Smooth muscle cell of the brain vasculature (primary cell): ENCODE measurements at regions not wholly inside any gene's neighbourhood (a gene's known extent, or its start where the extent isn't known, plus 50 kb on each side); places are given as distances from the start of the nearest gene placed in this dataset.
"Not testable (repeated sequence)": the region's sequence is repeated elsewhere in the genome, so short reads cannot be mapped to it uniquely, and the experiment has no call there.

Experiments used
- DNase-seq: peaks from one replicate; pipeline ENCODE4 v3.0.0-alpha.2; 2012; ENCODE audit warnings: low read depth, low spot score

DNA sequence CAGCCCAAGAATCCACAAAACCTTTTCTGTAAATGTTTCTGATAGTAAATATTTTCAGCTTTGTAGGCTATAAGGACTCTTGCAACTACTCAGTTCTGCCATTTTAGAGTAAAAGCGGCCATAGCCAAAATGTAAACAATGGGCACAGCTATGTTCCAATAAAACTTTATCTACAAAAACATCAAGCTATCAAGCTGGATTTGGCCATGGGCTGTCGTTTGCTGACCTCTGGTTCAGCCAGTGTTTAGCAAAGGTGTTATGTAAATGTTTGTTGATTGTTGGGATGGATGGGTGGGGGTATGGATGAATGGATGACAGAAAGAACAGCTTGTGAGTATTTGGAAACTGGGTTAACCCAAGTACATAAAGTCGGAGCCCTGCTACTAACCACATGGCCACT lies 111.1 kb upstream of the VRK1 start:
- no peak for DNase-seq

DNA sequence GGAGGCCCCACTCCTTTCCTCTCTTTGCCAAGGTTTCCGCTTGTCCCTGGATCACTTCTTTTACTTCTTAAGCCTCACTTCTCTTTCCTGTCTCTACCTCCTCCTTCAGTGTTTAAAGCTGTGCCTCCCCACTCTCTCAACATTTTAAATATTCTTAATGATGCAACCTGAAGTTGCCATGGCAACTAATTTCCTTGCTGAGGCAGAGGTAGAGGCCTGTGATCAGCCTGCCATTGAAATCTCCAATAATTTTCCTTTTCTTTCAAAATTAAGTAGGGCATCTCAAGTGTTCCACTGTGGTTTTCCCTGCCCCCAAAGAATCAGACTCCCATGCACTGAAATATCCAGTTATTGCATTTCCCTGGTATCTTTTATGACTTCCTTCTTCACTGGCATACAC lies 108.6 kb upstream of the VRK1 start:
- no peak for DNase-seq

DNA sequence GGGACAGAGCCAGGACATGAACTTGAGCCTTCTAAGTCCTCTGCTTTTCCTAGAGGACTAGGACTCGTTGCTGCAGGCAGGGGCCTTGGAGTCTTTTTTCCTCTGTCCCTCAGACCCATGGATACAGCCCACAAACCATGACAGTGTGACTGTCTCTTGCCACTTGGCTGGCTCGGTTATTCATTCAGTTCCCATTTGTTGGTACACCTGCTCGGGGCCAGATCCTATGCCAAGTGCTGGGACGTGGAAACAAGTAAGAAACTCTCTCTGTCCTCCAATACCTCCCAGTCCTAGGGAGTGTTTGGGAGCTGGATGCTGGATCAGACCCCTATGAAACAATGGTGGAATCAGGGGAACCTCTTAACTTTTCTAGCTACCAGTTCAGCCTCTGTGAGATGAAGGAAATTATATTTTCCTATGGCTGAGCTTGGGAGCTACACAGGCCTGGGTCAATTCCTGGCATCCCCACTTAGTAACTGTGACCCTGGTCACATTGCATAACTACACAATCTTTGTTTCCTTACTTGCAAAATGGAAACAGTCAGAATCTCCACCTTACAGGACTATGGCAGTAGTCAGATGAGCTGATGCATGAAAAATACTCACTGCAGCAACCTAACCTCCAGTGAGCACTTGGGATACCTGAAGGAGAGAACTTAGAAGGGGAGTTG lies 106.3 kb upstream of the VRK1 start:
- no peak for DNase-seq

DNA sequence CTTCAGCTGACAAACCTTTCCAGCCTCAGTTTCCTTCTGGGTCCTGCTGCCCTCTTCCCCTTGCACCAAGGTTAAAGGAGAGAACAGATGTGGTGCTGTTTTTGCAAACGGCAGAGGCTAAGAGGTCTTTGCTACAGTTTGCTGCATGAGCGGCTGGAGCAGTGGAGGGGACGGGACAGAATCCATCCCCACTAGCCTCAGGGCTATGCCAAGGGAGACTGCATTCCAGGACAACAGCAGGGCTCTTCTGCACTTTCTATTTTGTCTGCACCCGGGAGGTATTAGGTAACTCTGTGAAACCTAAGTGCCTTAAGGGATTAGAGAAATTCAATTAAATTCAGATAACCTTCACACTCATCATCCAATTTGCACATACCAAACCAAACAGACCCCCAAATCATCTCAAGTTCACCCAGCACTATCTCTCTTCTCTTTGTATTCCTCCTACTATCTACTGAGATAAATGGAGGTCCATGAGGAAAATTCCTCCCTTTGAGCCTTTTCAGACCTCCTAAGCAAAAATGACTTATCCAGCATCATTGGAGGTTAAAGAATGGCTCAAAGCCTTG lies 103.8 kb upstream of the VRK1 start:
- DNase-seq: no peak

DNA sequence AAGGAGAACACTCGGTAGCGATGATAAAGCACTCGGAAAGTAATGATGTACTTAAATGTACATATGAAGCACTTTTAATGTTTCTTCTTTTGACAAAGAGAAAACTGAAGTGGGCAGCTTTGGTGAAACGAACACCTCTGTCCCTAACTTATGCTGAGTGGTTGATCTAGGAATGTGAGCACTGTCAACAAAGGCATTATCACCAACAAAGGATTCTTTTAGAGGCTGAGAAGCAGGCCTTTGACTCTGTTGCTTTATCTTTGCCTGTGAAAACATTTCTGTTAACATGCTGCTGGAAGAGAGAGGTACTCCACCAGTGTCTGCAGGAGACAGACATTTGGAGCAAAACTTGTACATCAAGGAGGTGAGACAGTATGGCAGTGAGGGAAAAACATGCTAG lies 103.2 kb upstream of the VRK1 start:
- DNase-seq: no peak

DNA sequence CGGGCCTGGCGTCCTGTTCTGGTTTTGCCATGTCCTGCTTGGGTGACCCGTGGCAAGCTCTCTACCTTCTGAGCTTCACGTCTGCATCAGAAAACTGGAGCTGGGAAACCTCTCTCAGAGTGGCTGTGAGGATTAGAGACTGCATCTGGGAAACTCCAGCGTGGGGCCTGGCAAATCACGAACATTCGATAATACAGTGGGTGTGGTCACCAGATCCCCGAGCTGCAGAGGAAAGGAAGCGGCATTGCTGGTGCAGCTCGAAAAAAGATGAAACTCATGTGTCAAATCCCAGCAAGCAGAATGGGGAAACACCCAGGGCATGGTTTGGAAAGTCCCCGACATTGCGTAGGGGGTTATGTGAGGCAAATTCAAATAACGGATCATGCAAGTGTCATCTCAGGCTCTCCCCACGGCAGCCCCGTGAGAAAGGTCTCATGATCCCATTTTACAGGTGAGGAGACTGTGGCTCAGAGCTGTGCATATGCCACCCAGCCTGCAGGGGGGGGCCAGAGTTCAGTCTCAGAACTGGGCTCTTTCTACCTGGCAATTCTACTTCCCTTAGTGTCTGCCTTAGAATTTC lies 98.1 kb upstream of the VRK1 start:
- DNase-seq: no peak

DNA sequence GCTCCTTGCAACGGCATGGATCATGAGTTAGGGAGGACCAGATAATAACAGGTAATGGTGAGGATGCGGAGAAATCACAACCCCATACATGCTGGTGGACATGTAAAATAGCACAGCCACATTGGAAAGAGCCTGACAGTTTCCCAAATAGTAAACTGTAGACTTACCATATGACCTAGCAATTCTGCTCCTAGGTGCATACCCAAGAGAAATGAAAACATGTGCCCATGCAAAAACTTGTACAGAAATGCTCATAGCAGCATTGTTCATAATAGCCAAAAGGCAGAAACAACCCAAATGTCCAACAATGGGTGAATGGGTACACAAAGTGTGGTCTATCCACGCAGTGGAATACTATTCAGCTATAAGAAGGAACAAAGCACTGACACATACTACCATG lies 97.5 kb upstream of the VRK1 start:
- no peak for DNase-seq

DNA sequence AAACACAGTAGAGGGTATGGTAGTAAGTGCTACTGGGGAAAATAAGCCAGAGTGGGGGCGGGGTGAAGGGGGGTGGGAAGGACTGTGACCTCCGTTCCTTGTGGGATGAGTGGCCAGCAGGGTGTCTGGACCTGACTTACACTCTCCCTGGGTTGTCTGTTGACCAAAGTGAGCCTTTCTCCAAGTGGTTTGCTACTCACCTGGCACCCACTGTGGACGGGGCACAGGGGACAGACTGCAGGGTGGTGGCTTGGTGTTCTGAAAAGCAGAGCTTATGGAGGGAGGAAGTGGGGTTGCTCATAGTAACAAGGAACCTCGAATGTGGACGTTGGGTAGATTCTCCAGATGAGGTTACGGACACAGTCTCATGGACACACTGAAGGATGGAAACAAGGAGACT lies 94.4 kb upstream of the VRK1 start:
- DNase-seq: no peak

DNA sequence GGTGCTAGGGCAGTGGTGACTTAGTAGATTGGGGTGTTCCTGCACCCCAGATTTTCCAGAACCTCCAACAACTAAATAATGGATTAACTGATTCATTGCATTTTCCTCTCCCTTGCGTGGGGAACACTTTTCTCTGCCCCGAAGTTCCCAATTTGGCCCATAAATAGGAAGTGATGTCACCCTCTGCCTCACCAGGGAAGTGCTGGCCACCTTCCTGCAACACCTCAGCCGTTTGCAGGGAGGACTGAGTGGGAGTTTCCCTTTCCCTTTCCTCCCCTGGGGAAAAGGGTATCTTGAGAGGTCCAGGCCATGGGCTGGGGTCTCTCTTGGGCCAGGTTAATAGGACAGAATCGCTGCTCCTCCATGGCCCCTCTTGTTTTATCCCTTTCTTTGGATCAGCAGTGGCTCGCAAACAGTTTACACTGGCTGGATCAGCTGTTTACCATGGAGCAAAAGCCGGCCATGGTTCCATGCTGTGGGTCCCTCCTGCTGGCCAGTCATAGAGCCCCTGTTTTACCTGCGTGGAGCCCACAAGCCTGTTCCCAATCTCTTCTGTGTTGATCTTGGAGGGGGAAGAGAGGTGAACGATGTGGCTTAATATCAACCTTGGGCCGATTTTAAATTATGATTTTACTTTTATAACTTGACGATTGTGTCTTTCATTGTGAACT lies 91.6 kb upstream of the VRK1 start:
- no peak for DNase-seq

DNA sequence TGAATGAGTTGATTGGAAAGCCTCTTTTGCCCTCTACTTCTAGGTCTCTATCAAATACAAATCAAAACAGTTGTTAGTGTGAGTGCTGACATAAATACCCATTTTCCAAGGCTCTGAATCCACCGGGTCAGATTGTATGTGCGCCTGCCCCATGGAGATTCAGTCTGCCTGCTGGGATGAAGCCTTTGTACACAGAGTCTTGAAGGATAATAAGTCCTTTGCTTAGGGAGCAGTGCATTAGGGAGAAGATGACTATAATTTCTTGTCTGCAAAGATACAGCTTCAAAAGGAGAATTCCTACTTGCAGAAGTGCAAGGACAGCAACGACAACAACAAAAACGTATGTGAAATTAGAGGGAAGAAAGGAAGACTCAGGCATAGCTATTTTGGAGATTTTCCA lies 90.3 kb upstream of the VRK1 start:
- DNase-seq: no peak

DNA sequence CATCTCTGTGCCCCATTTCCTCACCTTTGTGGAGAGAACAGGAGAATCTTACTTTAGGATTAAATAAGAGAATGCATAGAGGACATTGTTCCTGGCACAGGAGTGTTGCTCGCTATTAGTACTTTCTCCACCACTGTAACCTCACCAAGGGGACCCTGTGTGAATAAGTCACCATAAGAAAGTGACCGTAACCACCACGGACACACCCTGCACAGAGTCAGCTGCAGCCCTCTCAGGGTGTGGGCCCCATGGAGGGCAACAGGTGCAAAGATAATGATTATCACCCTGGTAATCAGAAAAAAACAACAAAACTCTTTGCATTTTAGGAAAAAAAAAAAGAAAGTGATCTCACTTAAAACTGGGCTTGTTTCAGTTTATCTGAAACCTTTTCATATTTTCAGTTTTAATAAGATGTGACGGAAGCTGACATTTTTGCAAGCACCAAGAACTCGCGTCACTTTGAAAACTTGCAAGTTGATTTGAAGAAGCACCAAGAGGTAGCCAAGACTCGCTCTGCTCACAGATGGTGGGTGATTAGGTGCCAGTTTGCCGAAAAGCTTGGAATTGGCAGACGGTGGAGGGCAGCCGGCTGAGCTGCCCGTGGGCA lies 87.0 kb upstream of the VRK1 start:
- no peak for DNase-seq

DNA sequence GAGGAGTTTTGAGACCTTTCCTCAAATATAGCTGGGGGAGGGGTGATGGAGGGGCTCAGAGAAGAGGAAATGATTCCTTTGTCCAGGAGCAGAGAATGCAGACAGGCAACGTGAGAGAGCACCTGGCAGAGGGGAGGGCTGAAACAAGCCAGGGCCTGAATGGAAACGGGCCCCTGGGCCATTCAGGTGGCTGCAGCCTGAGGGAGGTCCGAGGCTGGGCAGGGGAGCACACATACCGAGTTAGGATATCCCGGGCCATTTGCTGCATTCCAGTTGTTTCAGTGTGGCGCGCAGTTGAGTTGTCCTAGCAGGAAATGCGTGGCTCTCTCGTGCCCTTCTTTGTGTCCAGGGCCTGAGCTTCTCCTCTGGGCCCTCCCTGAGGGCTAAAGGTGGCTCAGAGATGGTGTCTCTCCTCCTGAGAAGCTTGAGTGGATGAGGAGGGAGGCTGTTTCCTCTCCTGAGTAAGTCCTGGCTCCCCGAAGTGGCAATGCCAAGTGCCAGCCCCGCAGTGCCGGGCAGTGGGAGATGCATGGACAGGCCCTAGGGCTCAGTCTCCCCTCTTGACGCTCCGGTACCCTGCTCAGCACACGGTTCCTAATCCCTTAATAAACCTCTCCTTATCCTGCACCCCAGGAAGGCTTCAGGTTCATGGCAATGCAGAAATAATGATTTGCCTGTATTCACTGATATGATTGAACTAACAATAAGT lies 85.5 kb upstream of the VRK1 start:
- DNase-seq: no peak

DNA sequence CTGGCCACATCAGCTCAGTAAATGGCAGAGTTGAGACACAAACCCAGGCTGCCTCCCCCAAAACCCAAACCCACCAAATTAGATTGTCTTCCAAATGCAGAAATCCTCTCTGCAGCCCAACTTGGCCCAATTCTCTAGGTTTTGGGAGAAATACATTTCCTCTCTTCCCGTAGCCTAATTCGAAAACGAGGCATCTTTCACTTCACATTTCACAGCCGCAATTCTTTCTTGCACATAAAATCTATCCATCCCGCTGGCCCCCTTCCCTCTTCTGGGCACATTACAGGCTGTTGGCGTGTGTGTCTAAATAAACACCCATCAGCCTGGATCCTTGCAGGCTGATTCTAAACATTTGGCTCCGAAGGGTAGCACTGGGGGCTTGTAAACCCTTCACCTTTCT lies 83.8 kb upstream of the VRK1 start:
- no peak for DNase-seq

DNA sequence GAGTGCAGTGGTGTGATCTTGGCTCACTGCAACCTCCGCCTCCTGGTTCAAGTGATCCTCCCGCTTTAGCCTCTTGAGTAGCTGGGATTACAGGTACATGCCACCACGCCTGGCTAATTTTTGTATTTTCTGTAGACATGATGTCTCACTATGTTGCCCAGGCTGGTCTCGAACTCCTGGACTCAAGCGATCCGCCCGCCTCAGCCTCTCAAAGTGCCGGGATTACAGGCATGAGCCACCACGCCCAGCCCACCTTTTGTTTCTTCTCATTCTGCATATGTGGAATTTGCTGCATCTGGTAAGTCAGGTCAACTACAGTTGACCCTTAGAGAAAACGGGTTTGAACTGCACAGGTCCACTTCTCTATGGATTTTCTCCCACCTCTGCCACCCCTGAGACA lies 82.6 kb upstream of the VRK1 start:
- not testable (repeated sequence) for DNase-seq

DNA sequence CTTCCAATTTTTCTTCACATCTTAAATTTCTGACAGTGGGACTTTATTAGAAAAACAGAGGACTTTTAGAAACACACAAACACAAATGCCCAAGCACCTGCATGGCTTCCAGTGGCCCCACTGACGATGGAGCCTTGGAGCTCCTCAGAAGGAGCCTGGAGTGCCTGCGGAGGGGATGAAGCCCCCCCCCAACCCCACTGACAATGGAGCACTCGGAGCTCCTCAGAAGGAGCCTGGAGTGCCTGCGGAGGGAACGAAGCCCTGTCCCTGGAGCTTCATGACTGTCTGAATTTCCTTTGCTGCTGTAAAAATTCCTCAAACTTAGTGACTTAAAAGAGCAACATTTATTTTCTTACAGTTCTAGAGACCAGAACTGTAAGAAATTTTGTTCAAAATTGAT lies 80.1 kb upstream of the VRK1 start:
- DNase-seq: no peak

DNA sequence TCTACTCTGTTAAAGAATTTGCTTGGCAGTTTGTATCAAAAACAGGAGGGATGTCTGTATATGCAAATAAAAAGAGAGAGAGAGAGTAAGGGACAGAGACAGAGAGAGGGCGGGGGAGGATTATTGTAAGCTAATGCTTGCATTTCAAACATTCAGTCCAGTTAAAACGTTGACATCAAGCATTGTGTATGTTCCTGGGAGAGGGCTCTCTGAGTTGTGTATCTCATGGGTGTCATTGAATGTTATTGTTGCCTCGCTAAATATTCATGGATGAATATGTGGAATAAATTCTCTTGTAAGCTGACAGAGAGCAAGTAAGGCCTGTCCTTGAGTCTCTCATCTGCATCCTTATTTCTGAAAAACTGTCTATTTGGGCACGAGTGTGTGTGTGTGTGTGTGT lies 78.8 kb upstream of the VRK1 start:
- DNase-seq: no peak

DNA sequence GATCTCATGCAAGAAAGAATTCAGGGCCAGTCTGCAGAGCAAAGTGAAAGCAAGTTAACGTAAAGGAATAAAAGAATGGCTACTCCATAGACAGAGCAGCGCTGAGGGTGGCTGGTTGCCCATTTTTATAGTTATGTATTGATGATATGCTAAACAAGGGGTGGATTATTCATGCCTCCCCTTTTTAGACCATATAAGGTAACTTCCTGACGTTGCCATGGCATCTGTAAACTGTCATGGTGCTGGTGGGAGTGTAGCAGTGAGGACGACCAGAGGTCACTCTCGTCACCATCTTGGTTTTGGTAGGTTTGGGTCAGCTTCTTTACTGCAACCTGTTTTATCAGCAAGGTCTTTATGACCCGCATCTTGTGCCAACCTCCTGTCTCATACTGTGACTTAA lies 76.5 kb upstream of the VRK1 start:
- not testable (repeated sequence) for DNase-seq

DNA sequence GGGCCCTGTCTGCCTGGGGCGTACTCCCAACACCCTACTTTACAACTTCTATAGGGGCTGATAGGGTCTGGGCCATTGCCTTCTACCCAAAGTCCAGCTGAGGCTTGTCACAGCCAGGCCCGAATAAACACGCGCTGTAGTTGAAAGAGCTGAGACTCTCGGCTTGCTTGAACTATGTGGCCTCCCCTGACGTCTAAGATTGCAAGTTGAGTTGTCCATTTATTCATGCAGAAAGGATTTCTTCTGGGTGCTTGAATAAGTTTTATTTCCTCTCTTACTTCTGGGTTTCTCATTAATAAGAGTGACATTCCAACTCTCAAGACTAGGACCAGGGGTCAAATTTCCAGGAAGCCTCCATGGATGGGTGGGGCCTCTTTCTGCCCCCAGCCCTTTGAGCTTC lies 74.4 kb upstream of the VRK1 start:
- DNase-seq: no peak

DNA sequence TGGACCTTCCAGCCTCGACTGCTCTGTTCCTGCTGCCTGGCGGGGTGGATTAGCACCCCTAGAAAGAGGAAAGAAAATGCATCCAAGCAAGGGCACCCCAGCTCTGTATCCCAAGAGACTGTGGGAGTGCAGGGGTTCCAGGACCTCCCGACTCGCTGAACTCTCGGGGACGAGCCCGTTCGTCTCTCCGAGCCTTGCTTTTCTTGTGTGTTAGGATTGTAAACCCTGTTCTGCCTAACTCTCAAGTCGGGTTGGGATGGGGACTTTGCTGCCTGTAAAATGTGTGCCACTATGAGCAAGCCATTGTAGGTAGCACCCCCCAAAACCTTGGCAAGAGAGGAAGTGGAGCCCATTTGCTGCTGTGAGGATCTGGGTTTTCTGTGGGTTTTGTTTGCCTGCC lies 73.2 kb upstream of the VRK1 start:
- no peak for DNase-seq

DNA sequence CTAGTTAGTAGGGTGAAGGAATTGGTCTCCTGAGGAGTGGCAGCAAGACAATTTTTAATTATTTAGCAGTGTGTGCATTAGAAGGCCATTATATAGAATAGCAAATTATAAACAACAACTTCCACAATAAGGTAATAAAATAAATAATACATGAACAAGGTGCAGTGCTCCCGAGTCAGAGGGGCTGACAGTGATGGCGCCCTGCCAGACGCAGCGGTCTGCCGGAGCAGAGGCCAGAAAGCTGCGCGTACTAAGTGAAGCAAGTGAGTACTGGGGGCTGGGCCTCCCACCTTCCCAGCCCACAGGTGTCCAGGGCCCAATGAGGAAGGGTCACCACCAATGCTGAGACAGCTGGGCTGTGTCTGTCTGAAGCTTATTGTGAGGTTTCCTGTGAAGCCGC lies 72.0 kb upstream of the VRK1 start:
- no peak for DNase-seq

DNA sequence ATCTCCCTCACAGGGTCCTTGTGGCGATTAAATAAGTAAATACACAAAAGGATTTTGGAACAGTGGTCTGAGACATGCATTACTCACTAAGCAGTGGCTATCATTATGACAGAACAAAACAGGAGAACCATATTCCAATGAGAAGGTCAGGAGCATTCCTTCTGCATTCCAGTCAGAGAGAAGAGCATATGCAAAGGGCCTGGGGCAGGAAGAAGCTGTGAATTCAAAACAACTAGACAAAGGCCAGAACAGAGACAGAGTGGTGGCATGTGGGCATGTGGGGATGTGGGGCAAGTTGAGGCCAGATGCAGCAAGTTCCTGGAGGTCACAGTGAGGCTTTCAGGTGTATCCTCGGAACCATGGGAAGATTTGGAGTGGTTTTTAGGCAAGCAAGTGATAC lies 70.1 kb upstream of the VRK1 start:
- DNase-seq: no peak

DNA sequence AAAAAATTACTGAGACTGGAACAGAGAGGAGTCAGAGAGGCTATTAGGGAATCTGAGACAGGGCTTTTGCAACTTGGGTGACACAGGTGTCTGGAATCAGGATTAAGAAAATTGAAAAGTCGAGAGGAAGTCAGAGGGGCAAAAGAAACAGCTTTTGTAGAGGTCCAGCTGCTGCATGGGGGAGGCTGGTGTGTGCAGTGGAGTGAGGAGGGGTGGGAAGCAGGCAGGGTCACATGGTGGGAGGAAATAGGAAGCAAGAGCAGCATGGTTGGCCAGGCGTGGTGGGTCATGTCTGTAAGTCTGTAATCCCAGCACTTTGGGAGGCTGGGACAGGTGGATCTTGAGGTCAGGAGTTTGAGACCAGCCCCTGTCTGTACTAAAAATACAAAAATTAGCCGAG lies 69.7 kb upstream of the VRK1 start:
- no peak for DNase-seq
